GM19025 (cell line): ENCODE measurements at regions not wholly inside any gene's neighbourhood (a gene's known extent, or its start where the extent isn't known, plus 50 kb on each side); places are given as distances from the start of the nearest gene placed in this dataset.

Experiments
- ATAC-seq: cut with Tn5 transposase; IDR thresholded peaks from one replicate; pipeline ENCODE4 v1.9.1; 2021; ENCODE audit warnings: mild to moderate bottlenecking, low read depth, moderate library complexity; ENCODE audit not compliant: unreplicated experiment

DNA sequence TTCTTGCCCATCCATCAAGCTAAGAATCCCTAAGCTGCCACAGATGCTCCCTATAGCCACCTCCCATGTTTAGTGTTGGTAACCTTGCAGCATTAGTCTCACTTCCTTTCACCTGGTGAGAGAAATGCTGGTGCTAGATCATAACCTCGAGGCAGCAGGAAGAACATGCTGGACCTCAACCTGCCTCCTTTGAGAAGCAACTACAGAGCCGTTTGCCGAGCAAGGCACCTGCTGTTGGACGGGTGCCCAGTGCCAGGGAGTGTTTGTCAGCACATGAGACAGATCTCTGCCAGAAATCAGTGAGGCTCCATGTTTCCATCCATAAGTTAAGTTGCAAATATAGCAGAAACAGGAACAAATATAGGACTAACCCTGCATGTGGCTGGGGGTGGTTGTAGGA, 955.7 kb downstream of the TUSC7 start:
- no peak for ATAC-seq

DNA sequence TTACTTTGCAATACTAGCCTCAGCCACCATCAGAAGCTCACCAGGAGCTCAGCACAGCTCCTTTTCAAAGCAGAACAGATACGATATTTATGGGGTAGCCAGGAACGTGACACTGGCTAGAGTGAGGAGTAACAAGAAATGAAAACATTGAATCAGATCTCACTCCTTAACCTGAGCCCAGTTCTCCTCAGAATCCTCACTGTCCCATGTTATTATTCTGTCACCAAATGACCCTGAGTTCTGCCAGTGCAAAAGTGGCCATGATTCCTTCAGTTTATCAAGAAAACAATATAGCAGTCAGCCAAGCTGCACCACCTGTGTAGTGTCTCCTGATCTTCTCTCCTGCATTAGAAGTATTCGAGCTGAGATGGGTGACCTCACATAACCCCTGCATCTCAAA, 956.7 kb downstream of the TUSC7 start:
- no peak for ATAC-seq

DNA sequence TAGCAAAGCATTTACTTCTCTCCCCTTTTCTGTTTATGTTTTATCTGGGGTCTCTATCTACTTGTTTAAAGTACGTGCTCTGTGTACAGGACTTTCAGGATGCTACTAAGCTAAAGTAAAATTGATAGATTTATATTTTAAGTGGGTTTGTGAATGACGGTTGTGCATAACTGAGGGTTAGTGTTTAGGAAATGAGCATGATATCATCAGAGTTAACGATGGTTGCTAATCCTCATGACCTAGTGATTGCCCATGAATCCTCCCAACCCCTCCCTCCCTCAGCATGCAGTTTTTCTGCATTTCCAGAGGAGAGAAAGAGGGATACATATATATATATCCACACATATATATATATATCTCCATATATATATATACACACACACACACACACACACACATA, 957.2 kb downstream of the TUSC7 start:
- no peak for ATAC-seq

DNA sequence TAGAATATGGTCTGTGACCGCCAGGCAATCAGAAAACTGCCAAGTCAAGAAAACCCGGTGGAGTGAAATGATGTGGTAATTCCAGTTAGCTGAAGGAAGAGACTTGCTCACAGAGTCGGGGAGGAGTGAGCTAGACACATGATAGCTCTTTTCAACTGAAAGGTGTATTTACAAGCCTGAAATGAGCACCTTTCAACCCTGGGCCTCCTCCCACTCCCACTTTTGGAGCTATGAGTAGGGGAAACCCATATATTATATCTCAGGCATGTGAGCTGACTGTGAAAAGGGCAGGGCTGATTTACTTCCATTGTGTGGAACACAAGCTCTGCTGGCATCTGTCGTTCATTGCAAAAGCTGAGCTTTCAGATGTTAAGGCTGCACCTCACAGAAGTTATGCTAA, 960.2 kb downstream of the TUSC7 start:
- ATAC-seq: no peak

DNA sequence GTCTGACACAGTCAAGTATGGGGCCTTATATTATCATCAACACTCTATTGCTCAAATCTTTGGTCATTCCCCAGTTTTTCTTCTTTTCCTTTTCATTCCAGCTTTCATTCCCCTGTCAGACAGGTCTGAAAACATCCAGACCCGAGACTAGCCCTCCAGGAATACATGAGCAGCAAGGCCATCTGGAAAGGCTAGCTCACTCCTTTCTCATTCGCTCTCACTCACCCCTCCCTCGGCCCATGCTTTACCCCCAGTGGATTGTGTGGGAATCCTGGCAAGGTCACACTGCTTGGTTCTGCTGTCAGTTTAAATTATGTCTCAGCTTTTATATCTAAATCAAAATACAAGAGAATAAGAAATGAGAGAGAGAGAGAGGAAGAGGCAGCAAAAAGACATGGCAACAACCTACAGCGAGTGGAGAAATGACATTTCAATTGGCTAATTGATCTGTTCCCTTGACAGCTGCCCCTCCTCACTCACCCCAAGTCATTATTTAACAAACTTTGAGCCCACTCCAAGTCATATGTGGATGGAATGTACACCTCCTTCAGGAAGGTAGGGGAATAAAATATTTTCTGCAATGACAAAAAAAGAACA, 962.2 kb downstream of the TUSC7 start:
- no peak for ATAC-seq

DNA sequence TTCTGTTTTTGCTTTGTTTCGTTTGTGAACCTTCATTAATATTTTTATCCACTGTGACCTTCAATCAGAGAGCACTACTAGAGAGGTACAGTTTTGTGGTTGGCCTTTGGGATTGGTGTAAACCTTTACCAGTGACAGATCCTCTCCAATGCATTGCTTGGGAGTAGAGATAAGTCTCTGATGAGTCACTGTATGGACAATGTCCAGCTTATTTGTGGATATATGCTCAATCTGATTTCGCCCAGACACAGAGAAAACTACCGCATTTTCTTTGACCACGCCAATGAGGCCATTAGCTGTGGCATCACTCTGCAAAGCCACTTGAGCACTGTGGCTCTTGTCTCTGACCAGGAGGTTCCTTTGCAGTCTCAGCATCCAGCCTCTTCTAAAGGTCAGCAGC, 964.7 kb downstream of the TUSC7 start:
- no peak for ATAC-seq

DNA sequence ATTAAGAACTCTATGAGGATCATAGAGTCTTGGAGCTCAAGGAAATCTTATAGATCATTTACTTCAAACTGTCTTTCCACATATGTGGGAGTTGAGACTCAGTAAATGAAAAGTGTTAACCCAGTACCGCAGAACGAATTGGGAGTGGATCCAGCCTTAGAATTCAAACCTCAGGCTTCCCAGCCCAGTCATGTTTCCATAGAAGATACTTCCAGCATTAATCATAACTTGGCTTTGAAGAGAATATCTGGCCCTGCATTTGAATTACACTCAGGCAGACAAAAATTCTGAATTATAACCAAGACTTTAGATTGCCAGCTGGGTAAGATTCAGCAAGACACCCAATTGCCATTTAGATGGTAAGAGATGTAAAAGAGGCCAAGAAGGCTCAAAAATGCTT, 972.0 kb downstream of the TUSC7 start:
- no peak for ATAC-seq

DNA sequence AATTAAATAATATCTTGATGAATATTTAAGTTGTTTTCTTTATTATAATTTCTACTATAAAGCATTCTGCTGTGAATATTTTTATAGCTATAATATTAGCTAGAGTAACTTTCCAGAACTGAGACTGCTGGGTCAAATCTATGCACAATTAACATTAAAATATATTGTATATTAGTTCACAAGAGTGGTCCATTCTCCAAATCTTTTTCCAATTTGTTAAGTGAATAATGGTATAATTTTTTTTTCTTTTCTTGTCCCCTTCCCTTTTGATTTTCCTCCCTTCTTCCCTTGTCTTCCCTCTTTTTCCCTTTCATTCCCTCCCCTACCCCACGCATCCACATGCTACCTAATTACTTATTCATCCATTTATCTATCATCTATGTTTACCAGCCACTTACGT, 977.5 kb downstream of the TUSC7 start:
- no peak for ATAC-seq

DNA sequence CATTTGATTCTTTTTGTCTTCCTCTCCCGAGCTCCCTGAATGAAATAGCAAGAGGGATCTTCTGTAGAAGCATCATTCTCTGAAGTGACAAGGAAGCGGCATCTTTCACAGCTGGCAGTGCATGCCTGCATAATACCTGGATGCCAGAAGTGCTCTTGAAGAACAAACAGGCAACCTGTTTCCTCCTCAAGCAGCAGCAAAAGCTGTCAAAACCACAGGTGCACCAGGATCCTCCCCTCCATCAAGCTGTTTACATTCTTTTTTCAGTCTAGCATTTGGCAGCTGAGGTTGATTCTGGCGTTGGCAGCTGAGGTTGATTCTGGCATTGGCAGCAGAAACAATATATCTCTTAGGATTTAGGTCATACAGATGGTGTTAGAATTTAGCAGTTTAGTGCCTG, 979.0 kb downstream of the TUSC7 start:
- ATAC-seq: no peak

DNA sequence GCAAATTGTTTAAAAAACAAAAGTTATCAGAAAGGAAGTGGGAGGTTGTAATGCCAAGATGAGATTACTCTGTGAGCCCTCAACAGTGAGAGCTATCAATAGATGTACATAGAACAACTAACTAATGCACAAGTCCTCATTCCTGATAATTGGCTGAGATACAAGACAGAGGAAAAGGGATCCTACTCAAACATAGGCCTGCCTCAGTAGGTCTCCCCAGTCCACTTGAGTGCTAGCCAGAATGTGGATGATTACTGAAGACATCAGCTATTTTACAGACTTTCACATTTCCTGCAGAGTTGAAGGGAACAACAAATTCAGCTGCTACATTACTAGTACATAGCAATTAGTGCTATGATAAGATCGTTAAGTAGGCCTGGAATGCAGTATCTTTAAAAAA, 981.9 kb downstream of the TUSC7 start:
- no peak for ATAC-seq

DNA sequence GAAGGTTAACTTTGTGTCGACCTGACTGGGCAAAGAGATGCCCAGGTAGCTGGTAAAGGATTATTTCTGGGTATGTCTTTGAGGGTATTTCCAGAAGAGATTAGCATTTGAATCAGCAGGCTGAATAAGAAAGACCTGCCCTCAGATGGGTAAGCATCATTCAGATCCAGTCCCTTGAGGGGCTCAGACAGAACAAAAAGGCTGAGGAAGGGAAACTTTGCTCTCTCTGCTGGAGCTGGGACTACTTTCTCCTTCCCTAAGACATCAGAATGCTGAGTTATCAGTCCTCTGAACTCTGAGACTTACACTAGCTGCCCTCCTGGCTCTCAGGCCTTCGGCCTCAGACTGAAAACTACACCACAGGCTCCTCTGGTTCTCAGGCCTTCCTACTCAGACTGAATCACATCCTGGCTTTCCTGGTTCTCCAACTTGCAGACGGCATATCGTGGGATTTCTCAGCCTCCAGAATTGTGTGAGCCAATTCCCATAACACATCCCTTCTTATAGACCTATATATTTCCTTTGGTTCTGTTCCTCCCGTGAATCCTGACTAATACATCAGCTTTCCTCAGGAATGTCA, 982.9 kb downstream of the TUSC7 start:
- ATAC-seq: no peak

DNA sequence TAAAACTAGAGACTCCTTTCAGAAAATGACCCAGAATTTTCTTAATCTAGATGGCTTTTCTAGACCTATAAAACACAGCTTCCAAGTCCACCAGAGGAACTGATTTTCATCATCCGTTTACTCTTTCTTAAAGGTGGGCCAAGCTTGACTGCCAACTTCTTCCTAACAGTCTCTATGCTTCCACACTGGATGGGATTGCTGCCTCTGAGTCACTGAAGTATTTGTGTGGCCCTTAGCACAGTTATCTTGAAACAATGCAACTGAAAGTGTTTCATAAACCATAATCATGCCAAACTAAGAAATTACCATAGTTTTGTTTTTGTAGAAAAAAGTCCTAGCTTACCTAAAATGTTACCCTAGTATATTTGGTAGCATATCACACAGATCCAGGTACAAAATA, 985.7 kb downstream of the TUSC7 start:
- ATAC-seq: no peak

DNA sequence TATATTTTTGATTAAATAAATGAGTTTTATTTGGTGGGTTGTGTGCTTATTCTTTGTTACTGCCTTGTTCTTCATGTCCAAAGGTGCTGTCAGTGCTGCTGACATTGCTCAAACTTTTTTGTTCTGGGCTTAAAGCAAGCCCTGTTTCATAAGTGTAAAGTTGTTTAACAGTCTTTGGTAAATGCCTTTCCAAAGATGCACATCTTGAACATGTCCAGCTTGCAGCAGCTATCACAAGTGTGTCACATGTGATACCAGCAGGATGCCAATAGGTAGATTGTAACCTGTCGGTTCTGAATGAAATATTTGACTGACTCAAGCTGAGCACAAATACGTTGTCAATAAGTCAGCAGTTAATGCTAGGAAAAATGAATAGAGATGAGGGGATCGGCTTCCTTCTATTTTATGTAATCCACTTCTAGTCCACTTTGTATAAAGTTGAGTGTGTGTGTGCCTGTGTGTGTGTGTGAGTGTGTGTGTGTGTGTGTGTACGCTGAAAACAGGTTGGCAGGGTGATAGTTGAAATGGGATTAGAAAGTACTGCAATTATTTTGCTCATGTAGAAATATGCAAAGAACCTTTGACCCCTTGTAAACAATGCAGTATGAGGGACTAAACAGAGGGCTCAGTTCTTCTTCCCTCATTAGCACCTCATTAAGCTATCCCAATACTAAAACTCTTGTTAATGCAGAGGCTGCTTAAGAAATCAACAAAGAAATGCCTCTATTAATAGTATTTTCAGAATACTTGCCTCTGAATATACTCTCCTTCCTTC, 986.5 kb downstream of the TUSC7 start:
- no peak for ATAC-seq

DNA sequence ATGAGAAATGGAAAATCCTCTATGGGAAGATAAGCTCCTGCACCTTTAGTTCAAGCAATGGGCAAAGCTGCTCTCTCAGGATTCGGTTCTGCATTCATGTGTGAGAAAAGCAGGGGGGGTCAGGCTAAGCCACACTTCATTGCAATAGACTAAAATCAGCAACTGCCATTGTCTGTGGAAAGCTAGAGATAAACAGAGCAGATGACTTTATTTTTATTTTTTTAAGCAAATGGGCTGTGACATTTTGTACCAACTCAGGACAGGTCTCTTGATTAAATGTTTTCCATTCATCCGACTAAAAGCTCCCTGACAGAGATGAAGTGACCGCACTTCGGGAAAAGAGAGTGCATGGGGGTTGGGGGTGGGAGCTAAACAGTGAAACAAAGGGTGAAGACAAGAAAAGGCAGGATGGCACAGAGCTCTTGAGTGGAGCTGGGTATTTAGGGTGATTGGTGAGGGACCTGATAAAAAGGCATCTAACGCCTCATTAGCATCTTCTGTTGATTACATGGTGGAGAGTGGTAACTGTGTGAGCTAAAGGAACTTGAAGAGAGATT, 987.4 kb downstream of the TUSC7 start:
- ATAC-seq: no peak

DNA sequence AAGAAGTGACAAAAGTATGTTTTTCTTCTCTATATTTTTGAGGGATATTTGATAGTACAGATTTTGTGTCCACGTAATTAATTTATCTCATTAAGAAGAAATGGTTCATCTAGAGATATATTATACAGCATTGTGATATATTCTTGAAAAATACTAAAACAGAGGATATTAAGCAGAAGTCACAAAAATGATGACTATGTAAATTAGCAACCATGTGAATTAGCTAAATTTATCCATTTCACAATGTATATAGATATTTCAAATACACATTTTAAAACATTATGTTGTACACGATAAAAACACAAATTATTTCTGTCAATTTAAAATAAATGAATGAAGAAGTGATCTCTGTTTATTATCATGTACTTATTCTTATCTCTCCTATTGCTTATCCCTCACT, 989.5 kb downstream of the TUSC7 start:
- no peak for ATAC-seq

DNA sequence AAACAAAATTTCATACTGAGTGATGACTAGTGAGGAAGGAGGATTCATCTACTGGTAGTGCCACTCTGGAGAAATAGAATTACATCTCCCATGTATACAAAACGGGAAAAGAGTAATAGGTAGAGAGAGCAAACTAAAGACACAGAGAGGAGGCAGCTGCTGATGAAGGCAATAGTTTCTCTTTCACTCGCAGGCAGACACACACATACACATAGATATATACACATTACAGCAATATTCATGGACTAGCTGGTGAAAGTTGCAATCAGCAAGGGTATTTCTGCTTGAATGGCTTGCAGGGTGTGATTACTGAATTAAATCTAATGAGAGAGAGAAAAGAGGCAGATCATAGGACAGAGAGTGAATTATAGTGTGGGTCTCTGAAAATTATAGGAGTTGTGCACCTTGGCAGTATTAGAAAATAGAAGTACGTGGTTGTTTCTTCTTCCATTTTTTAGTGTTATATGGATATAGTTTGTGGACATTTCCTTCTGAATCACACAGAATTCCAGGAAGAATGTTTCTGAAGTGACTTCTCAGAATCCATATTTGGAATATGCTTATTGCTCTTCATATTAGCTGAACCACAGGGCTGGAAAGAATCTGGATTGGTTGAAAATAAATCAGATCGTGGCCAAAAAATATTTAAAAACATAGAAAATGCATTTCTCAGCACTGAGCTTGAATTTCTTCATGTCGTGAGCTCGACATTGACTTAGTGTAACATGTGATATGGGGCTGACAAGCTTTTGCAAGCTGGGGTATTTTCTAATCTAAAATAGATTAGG, 991.2 kb downstream of the TUSC7 start:
- no peak for ATAC-seq

DNA sequence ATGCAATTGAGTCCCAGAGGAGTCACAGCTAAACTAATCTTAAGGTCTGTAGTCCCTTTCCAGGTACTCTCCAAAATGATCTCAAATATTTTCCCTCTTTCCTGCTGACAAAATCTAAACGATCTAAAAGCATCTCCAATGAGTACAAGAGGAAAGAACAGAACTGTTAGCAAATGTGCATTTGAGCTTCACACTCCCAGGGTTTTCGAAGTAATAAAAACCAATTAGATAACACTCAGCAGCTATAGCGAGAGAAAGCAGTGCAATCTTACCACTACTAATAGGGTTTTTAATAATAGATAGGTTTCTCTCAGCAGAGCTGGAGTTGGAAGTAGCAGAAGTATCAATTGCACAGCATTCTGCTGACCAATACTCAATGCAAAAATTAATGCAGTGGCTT, 995.4 kb downstream of the TUSC7 start:
- ATAC-seq: no peak

DNA sequence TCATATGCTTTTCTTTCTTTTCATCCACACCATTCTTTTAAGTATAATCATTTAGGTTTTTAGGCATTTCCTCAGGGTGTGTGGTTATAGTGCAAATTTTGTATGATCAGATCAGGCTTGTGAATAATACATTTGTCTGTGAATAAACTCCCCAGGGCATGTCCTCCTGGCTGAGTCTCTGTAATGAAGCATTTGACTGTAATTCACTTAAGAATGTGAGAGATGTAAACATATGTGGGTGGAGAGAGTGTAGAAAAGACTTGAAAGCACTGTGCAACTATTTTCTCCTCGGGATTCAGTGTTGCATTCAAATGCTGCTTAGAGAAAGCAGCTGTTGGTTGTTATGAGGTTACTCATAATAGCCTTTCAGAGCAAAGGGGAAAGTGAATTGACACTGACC, 996.5 kb downstream of the TUSC7 start:
- no peak for ATAC-seq

DNA sequence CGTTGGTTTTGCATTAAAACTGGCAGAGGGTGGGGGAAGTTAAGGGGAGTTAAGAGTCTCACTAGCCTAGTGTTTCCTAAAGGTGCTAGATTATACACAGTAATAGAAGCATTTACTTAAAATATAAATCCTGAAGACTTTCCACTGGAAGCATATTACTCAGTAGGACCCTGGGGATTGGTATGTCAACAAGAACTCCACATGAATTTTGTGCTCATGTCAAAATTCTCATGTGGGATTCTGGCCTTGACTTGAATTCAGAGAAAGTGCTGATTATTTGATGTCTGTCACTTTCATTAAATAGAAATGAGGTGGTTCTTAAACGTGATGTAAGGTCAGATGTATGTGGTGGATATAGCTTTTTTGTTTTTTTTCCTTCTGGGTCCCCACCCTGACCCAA, 997.2 kb downstream of the TUSC7 start:
- ATAC-seq: no peak

DNA sequence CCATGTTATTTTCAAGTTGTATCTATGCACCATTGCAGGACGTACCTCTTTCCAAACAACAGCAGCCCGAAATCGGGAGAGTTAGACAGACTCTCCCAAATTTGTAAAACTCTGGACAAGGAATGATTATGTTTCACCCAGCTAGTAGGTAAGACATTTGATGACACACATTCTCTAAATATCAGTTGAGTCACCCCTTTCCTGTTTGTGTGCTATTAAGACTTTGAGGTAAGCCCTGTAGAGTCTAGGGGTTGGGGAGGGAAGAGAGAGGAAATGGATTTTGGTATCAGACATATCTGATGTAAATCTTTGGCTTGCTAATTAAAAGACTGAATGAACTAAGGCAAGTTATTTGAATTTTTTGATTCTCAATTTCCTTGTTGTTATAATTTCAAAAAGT, 999.0 kb downstream of the TUSC7 start:
- ATAC-seq: no peak

DNA sequence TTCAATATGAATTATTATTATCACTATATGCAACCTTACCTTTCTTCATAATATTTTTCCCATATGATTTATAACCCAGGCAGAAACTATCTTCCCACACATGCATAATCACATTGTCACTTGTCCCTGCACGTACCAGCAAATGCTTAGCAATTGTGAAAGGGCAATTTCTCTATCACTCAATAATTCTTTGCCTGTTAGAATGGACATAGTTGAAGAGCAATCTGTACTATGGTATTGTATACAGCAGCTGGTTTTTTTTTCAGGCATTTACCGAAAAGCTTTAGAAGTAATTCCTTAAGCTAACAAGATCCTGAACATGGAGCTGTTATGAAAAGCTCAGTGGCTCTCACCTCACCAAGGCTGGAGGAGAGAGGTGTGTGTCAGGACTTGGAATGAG, 999.5 kb downstream of the TUSC7 start:
- no peak for ATAC-seq
